ENCODE measurements at regions not wholly inside any gene's neighbourhood (a gene's known extent, or its start where the extent isn't known, plus 50 kb on each side); places are given as distances from the start of the nearest gene placed in this dataset.
A peak's percentile ranks its signal among the peaks of the same experiment; 100 is the strongest.

DNA sequence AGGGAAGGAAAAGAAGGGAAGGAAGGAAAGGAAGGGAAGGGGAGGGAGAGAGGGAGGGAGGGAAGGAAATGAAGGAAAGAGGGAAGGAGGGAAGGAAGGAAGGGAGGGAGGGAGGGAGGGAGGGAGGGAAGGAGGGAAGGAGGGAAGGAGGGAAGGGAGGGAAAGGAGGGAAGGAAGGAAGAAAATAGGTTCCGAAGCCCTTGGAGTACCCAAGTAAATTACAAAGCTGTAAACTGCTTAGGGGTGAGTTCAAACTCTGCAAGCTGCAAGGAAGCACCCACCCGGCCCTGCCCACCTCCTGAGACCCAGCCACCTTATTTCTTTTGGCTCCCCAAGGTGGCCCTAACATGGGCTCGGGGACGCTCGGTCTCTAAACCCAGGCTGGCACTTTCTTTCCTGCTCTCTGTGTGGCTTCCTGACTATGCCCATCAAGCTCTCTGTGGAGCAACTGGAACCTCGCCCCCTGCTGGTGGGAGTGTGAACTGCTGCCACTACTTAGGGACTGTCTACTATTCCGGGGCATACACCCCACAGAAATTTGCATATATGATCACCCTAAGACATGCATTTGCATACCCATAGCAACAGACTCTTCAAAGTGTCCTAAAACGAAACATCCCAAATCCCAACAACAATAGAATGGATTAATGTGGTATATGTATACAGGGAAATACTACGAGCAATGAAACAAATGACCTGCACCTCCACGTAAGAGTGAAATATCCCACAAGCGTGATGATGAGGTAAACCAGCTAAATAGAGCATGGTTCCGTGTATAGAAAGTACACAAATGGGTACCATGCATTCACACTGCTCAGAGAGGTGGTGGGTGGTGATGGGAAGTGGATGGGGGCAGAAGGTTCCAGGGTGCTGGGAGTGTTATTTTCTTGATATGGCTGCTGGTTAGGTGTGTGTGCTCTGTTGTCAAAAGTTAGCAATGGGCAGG is 151.7 kb upstream of the TBL1X start:
- DNase-seq (ENCODE audit: low read depth), result no peak
- H3K4me3 ChIP-seq (ENCODE audit: low read depth, low read length), result no peak overlapping the region
- TF ChIP-seq, protein P1, sequence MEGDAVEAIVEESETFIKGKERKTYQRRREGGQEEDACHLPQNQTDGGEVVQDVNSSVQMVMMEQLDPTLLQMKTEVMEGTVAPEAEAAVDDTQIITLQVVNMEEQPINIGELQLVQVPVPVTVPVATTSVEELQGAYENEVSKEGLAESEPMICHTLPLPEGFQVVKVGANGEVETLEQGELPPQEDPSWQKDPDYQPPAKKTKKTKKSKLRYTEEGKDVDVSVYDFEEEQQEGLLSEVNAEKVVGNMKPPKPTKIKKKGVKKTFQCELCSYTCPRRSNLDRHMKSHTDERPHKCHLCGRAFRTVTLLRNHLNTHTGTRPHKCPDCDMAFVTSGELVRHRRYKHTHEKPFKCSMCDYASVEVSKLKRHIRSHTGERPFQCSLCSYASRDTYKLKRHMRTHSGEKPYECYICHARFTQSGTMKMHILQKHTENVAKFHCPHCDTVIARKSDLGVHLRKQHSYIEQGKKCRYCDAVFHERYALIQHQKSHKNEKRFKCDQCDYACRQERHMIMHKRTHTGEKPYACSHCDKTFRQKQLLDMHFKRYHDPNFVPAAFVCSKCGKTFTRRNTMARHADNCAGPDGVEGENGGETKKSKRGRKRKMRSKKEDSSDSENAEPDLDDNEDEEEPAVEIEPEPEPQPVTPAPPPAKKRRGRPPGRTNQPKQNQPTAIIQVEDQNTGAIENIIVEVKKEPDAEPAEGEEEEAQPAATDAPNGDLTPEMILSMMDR (IDR thresholded peaks at IDR 0.05; ENCODE audit: control insufficient read depth, extremely low read depth, insufficient read depth), result peak; percentile 64

DNA sequence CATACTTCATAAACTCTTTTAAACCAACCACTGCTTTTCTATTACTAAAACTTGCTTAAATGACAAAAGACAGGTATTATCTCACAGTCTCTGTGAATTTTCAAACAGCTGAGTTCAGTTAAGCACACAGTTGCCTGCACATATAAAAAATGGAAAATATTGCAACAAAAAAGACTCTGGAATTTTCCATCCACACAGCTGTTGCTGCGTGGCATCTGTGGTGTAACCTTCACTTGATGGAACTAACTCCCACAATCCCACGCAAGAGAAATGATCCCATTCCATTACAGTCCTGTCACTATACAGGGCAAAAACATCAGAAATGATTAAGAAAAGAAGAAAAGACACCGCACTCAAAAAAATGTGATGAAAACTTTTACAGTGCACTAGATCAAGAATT is 149.8 kb upstream of the TBL1X start:
- TF ChIP-seq, protein P1 (IDR thresholded peaks at IDR 0.05; ENCODE audit: control insufficient read depth, extremely low read depth, insufficient read depth), result no peak
- DNase-seq (ENCODE audit: low read depth), result no peak
- H3K4me3 ChIP-seq (ENCODE audit: low read depth, low read length), result no peak overlapping the region

DNA sequence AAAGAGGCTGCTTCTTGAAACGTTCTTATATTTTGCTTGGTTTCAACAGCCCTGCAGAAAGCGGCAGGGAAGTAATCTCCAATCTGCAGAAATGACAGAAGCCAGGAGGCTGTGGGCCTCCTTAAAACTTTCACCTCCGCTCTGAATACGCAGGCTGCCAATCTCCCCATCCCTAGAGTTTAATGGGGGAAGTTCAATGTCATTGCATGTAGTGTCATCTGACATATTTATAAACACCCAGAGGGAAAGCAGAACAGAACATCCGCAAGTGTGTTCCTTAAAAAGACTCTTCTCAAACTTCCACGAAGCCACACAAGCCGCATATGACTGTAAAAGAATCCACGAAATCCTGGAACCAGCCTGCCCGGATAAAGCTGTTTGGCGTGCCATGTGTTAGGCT is 148.8 kb upstream of the TBL1X start:
- H3K4me3 ChIP-seq (ENCODE audit: low read depth, low read length), result no peak overlapping the region
- TF ChIP-seq, protein P1 (IDR thresholded peaks at IDR 0.05; ENCODE audit: control insufficient read depth, extremely low read depth, insufficient read depth), result no peak
- DNase-seq (ENCODE audit: low read depth), result no peak

DNA sequence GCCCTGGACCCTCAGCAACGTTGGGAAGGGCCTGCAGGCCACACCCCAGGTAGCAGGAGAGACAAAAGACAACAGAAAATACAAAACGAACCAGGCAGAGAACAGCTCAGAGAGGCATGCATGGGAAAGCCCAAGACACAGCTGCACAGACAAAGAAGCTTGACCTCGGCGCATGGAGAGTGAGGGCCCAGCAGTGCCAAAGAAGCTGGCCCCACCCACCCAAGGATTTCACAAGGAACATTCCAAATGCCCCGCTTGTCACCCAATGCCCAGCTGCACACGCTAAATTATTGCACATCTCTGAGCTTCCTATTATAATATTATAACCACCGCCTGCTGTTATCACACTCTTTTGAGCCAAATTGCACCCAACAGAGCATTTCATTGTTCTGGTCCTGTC is 147.7 kb upstream of the TBL1X start:
- DNase-seq (ENCODE audit: low read depth), result no peak
- TF ChIP-seq, protein P1 (IDR thresholded peaks at IDR 0.05; ENCODE audit: control insufficient read depth, extremely low read depth, insufficient read depth), result no peak
- no peak overlapping the region for H3K4me3 ChIP-seq (ENCODE audit: low read depth, low read length)

DNA sequence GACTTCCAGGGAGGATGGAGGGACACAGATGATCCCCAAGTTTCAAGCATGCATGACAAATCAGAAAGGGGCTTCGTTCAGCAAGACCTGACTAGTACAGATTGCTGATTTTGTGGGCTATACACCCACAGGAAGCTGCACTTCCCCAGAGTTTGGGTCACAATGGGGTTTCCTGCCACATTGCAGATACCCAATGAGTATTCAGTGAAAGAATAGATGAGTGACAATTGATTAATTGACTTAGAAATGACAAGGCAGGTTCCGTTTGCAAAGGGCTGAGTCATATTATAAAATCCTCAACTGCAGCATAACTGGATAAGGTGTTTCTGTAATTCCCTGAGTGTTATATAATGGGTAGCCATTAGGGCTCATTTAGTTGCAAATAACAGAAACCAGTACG is 146.6 kb upstream of the TBL1X start:
- H3K4me3 ChIP-seq (ENCODE audit: low read depth, low read length), result no peak overlapping the region
- TF ChIP-seq, protein P1 (IDR thresholded peaks at IDR 0.05; ENCODE audit: control insufficient read depth, extremely low read depth, insufficient read depth), result no peak
- no peak for DNase-seq (ENCODE audit: low read depth)

DNA sequence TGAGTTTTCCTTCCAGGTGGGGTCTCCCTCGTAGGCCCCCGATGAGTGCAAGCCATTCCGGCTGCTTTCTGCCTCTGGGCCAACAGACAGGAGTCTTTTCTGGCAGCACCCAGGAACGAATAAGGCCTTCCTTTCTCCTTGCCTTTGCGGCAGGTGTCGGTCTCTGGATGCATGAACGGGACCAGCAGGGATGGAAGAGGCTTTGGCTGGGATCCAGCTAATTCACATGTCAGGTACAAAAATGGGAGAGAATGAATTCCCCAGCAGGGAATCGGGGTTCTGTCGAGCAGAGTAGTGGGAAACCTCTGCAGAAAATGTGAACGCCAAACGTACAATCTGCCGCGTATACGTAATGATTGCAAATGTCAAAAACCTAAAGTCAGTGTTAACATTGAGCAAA is 146.1 kb upstream of the TBL1X start:
- H3K4me3 ChIP-seq (ENCODE audit: low read depth, low read length), result no peak overlapping the region
- TF ChIP-seq, protein P1 (IDR thresholded peaks at IDR 0.05; ENCODE audit: control insufficient read depth, extremely low read depth, insufficient read depth), result no peak

More for the DNA sequence above, 146.1 kb upstream of the TBL1X start:
- DNase-seq (ENCODE audit: low read depth), result no peak

Data from LNCaP clone FGC (cell line).